ENCODE measurements at regions not wholly inside any gene's neighbourhood (a gene's known extent, or its start where the extent isn't known, plus 50 kb on each side); places are given as distances from the start of the nearest gene placed in this dataset.

DNA sequence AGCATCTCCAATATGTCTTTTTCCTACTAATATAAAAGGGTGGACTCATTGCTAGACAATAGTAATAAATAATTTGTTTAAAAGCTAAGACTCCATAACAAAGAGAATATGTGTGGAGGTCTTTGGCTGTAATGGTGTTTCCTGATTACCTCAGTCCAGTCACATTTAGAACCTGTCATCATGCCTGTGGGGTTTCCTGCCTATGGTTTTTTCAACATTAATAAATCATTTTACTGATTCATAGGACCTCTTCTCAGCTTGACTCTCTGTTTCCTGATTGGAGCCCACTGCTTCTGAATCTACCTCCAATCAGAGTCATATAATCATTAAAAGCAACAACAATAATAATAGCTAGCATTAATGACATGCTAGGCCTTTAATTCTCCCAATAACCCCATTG, 52.4 kb upstream of the GNAI1 start:
- TF ChIP-seq, protein P1, sequence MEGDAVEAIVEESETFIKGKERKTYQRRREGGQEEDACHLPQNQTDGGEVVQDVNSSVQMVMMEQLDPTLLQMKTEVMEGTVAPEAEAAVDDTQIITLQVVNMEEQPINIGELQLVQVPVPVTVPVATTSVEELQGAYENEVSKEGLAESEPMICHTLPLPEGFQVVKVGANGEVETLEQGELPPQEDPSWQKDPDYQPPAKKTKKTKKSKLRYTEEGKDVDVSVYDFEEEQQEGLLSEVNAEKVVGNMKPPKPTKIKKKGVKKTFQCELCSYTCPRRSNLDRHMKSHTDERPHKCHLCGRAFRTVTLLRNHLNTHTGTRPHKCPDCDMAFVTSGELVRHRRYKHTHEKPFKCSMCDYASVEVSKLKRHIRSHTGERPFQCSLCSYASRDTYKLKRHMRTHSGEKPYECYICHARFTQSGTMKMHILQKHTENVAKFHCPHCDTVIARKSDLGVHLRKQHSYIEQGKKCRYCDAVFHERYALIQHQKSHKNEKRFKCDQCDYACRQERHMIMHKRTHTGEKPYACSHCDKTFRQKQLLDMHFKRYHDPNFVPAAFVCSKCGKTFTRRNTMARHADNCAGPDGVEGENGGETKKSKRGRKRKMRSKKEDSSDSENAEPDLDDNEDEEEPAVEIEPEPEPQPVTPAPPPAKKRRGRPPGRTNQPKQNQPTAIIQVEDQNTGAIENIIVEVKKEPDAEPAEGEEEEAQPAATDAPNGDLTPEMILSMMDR (IDR thresholded peaks at IDR 0.05): no peak

DNA sequence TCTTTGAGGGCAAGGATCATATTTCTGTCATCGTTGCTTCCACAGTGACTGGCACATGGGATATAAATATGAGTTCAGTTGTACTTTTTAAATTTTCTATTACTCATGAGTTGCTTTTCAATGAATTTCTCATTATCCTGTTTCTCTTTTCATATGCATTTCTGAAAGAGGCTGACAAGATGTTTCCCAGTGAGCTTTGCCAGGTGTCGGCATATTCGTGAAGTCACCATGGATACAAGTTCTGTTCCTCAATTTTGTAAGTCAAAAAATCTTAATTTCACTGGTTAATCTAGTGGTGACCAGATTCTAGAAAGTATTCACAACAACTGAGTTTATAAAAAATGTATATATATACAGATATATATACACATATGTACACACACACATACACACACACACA, 55.7 kb upstream of the GNAI1 start:
- intact Hi-C loops (cut with DNase I): no loop called here
- TF ChIP-seq, protein P1 (IDR thresholded peaks at IDR 0.05): no peak
- Histone ChIP-seq H3K27me3 (ENCODE audit: low read depth) (no peaks in the 10 kb centered on the region), H3K36me3 (no peaks in the 10 kb centered on the region), H3K27ac (no peak overlapping the region), H3K4me3 (no peak overlapping the region), H3K9me3 (no peaks in the 10 kb centered on the region), H3K4me1 (peaks cover 5% of the 10 kb centered on the region)
- ATAC-seq: no peak
- no peak for DNase-seq

More for the DNA sequence above, 52.4 kb upstream of the GNAI1 start:
- no peak for DNase-seq
- intact Hi-C loops (cut with DNase I): no loop called here
- Histone ChIP-seq H3K9me3 (no peaks in the 10 kb centered on the region), H3K27ac (no peak overlapping the region), H3K4me3 (no peak overlapping the region), H3K4me1 (peaks cover 5% of the 10 kb centered on the region), H3K27me3 (ENCODE audit: low read depth) (no peaks in the 10 kb centered on the region), H3K36me3 (no peaks in the 10 kb centered on the region)
- no peak for ATAC-seq

DNA sequence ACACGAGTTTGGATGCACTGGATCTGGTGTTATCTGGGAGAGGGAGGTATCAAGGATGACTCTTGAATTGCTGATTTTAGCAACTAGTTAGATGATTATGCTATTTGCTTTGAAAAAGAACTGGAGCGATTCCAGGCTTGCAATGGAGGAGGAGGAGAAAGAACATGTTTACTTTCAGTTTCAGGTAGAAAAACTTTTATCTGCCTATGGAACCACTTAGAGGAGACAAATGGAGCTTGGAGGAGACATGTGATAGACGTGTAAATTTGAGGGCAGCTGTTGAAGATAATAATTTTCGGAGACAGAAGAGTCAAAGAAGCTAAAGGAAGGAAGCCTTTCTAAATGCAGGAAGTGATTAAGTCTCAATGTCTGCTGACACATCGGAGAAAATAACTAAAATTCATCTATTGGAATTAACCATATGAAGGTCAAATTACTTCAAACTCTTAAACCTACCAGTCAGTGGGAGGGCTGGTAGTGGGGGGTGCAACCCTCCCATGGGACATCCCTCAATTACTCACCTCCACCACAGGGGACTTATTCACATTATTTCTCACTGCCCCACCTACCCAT, 56.4 kb upstream of the GNAI1 start:
- peak in 1 of 2 donors; percentile 26 for ATAC-seq
- Histone ChIP-seq H3K36me3 (no peaks in the 10 kb centered on the region), H3K27me3 (ENCODE audit: low read depth) (no peaks in the 10 kb centered on the region), H3K9me3 (no peaks in the 10 kb centered on the region), H3K4me3 (peak overlapping the region; percentile 47), H3K4me1 (peaks cover 5% of the 10 kb centered on the region), H3K27ac (no peak overlapping the region)
- intact Hi-C loops (cut with DNase I): no loop called here
- TF ChIP-seq, protein P1 (IDR thresholded peaks at IDR 0.05): no peak
- DNase-seq: no peak

DNA sequence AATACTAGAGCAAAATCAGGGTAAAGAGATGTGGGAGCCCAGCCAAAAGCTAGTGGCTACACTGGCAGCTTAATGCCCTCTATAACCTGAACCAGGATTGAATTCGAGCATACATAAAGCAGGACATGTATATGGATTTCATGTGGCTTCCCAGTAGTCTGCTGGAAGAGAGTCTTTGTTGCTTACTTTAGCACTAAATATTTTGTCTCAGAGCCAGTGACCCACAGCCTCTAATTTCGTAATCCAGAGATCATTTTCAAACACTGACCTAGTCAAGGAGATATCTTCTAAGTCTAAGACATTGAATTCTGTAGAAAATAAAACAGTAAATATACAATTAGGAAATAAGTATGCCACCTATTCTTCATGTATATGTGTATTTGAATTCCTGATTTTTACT, 64.2 kb upstream of the GNAI1 start:
- TF ChIP-seq, protein P1 (IDR thresholded peaks at IDR 0.05): no peak
- ATAC-seq: no peak

DNA sequence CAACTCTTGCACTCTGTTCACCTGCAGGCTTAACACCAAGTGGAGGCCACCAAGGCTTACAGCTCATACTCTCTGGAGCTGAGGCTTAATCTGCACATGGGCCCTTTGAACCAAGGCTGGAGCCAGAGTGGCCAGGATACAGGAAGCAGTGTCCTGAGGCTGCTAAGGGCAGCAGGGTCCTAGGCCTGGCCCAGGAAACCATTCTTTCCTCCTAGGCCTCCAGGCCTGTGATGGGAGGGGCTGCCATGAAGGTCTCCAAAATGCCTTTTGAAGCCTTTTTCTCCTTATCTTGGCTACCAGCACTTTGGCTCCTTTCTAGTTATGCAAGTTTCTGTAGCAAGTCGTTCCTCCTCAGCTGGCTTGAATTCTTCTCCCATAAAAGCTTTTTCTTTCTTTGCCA, 68.0 kb upstream of the GNAI1 start:
- no peak for DNase-seq
- H3K27me3 ChIP-seq (ENCODE audit: low read depth): no peaks in the 10 kb centered on the region
- H3K4me3 ChIP-seq: no peak overlapping the region
- no peak for ATAC-seq
- H3K4me1 ChIP-seq: no peaks in the 10 kb centered on the region
- TF ChIP-seq, protein P1 (IDR thresholded peaks at IDR 0.05): no peak
- intact Hi-C loops (cut with DNase I): no loop called here
- no peak overlapping the region for H3K27ac ChIP-seq
- H3K36me3 ChIP-seq: no peaks in the 10 kb centered on the region
- H3K9me3 ChIP-seq: peaks cover 11% of the 10 kb centered on the region

More for the DNA sequence above, 64.2 kb upstream of the GNAI1 start:
- Histone ChIP-seq H3K27me3 (ENCODE audit: low read depth) (no peaks in the 10 kb centered on the region), H3K27ac (no peak overlapping the region), H3K4me3 (no peak overlapping the region), H3K4me1 (no peaks in the 10 kb centered on the region), H3K9me3 (peaks cover 11% of the 10 kb centered on the region), H3K36me3 (no peaks in the 10 kb centered on the region)
- no peak for DNase-seq
- intact Hi-C loops (cut with DNase I): no loop called here

Measured in lower lobe of right lung (tissue), 2 donors.